K562 (cell line): ENCODE measurements at regions not wholly inside any gene's neighbourhood (a gene's known extent, or its start where the extent isn't known, plus 50 kb on each side); places are given as distances from the start of the nearest gene placed in this dataset.

Source experiments
- NR1H2 ChIP-seq: sonication (generic); formaldehyde crosslinking; IDR thresholded peaks from 2 replicates; pipeline ENCODE4 v1.4.0; 2020; ENCODE audit warnings: mild to moderate bottlenecking, missing genetic modification reagents
- RCOR1 ChIP-seq, 2 experiments: IDR thresholded peaks; 2 replicates each; pipeline ENCODE4 v1.6.1; 2012; ENCODE audit warnings: low read depth in 2 of 2, low read length in 2 of 2, borderline replicate concordance in 1 of 2, improper control_type of control experiment in 1 of 2
- TCF3 ChIP-seq: sonication (generic); formaldehyde crosslinking; IDR thresholded peaks from 2 replicates; pipeline ENCODE4 v1.4.0; 2020; ENCODE audit warnings: mild to moderate bottlenecking, missing genetic modification reagents
- ZNF124 ChIP-seq: sonication (generic); formaldehyde crosslinking; IDR thresholded peaks from 2 replicates; pipeline ENCODE4 v1.8.1; 2022; ENCODE audit warnings: missing genetic modification reagents
- ZNF175 ChIP-seq: fragments of 200-800 bp; sonication (Bioruptor generic); IDR thresholded peaks from 2 replicates; pipeline ENCODE4 v1.6.1; 2016; ENCODE audit warnings: low read depth, mild to moderate bottlenecking, missing genetic modification characterization, missing compliant biosample characterization
- TF ChIP-seq, protein P1 (sequence below): sonication (generic); formaldehyde crosslinking; IDR thresholded peaks from 2 replicates; pipeline ENCODE4 v1.8.1; 2023; ENCODE audit warnings: mild to moderate bottlenecking, missing genetic modification reagents
- TF ChIP-seq, protein P2 (sequence below), 2 experiments: fragments of 250-450 bp in 1 of 2; fragments of 450-650 bp in 1 of 2; sonication (Bioruptor Pico) in 1 of 2; IDR thresholded peaks; 2 replicates each; pipeline versions ENCODE4 v1.6.1 to v1.8.0; 2016 to 2021; ENCODE audit warnings: mild to moderate bottlenecking in 2 of 2, moderate library complexity in 2 of 2, missing compliant biosample characterization in 1 of 2, missing genetic modification characterization in 1 of 2
- TF ChIP-seq, protein P3 (sequence below): sonication (generic); formaldehyde crosslinking; IDR thresholded peaks from 2 replicates; pipeline ENCODE4 v1.8.1; 2023; ENCODE audit warnings: mild to moderate bottlenecking, missing genetic modification reagents
- TF ChIP-seq, protein P4 (sequence below): sonication (generic); formaldehyde crosslinking; IDR thresholded peaks from 2 replicates; pipeline ENCODE4 v1.8.0; 2022; ENCODE audit warnings: mild to moderate bottlenecking, missing genetic modification reagents, borderline replicate concordance
- TF ChIP-seq, protein P5 (sequence below): fragments of 250-450 bp; sonication (Bioruptor Pico); IDR thresholded peaks from 2 replicates; pipeline ENCODE4 v1.8.0; 2021; ENCODE audit warnings: borderline replicate concordance, mild to moderate bottlenecking, moderate library complexity; ENCODE audit not compliant: poor library complexity, severe bottlenecking
- TF ChIP-seq, protein P6 (sequence below): fragments of 200-800 bp; sonication (Bioruptor generic); IDR thresholded peaks from 2 replicates; pipeline ENCODE4 v1.6.1; 2016; ENCODE audit warnings: missing genetic modification characterization, missing compliant biosample characterization

DNA sequence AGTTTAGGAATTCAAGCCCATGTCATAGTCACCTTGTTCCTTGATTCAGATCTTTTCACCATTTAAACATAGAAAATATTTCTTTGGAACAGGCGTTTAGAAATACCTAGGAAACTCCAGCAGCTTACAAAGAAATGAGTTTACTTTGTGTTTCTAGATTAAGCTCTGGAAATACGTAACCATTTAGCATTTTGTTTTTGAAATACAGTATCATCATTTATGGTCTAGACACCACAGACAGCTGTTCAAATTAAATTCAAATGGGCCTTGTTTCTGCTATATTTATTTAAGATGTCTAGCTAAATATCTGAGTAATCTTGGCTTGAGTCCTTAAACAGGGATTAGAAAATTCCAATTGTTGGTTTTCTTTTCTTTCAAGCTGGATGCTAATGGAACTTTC lies 228.5 kb downstream of the NDFIP2 start (continued):
- TF ChIP-seq ZNF175 (CRISPR knock-in tag): no peak
- TF ChIP-seq, protein P1, sequence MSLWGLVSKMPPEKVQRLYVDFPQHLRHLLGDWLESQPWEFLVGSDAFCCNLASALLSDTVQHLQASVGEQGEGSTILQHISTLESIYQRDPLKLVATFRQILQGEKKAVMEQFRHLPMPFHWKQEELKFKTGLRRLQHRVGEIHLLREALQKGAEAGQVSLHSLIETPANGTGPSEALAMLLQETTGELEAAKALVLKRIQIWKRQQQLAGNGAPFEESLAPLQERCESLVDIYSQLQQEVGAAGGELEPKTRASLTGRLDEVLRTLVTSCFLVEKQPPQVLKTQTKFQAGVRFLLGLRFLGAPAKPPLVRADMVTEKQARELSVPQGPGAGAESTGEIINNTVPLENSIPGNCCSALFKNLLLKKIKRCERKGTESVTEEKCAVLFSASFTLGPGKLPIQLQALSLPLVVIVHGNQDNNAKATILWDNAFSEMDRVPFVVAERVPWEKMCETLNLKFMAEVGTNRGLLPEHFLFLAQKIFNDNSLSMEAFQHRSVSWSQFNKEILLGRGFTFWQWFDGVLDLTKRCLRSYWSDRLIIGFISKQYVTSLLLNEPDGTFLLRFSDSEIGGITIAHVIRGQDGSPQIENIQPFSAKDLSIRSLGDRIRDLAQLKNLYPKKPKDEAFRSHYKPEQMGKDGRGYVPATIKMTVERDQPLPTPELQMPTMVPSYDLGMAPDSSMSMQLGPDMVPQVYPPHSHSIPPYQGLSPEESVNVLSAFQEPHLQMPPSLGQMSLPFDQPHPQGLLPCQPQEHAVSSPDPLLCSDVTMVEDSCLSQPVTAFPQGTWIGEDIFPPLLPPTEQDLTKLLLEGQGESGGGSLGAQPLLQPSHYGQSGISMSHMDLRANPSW (CRISPR knock-in tag): no peak
- no peak for TF ChIP-seq TCF3 (CRISPR knock-in tag)
- no peak for TF ChIP-seq RCOR1 (IDR thresholded peaks at IDR 0.05; ENCODE audit: borderline replicate concordance in 1 of 2, low read depth in 2 of 2, low read length in 2 of 2)
- no peak for TF ChIP-seq ZNF124 (CRISPR knock-in tag)
- TF ChIP-seq, protein P2, sequence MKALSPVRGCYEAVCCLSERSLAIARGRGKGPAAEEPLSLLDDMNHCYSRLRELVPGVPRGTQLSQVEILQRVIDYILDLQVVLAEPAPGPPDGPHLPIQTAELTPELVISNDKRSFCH (CRISPR knock-in tag; IDR thresholded peaks at IDR 0.05): no peak
- TF ChIP-seq, protein P2 (tag; IDR thresholded peaks at IDR 0.05): no peak
- TF ChIP-seq, protein P3, sequence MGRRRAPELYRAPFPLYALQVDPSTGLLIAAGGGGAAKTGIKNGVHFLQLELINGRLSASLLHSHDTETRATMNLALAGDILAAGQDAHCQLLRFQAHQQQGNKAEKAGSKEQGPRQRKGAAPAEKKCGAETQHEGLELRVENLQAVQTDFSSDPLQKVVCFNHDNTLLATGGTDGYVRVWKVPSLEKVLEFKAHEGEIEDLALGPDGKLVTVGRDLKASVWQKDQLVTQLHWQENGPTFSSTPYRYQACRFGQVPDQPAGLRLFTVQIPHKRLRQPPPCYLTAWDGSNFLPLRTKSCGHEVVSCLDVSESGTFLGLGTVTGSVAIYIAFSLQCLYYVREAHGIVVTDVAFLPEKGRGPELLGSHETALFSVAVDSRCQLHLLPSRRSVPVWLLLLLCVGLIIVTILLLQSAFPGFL: no peak
- TF ChIP-seq, protein P4, sequence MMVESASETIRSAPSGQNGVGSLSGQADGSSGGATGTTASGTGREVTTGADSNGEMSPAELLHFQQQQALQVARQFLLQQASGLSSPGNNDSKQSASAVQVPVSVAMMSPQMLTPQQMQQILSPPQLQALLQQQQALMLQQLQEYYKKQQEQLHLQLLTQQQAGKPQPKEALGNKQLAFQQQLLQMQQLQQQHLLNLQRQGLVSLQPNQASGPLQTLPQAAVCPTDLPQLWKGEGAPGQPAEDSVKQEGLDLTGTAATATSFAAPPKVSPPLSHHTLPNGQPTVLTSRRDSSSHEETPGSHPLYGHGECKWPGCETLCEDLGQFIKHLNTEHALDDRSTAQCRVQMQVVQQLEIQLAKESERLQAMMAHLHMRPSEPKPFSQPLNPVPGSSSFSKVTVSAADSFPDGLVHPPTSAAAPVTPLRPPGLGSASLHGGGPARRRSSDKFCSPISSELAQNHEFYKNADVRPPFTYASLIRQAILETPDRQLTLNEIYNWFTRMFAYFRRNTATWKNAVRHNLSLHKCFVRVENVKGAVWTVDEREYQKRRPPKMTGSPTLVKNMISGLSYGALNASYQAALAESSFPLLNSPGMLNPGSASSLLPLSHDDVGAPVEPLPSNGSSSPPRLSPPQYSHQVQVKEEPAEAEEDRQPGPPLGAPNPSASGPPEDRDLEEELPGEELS (CRISPR knock-in tag): no peak
- TF ChIP-seq, protein P5, sequence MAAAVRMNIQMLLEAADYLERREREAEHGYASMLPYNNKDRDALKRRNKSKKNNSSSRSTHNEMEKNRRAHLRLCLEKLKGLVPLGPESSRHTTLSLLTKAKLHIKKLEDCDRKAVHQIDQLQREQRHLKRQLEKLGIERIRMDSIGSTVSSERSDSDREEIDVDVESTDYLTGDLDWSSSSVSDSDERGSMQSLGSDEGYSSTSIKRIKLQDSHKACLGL (CRISPR knock-in tag): no peak
- no peak for TF ChIP-seq NR1H2
- TF ChIP-seq, protein P6, sequence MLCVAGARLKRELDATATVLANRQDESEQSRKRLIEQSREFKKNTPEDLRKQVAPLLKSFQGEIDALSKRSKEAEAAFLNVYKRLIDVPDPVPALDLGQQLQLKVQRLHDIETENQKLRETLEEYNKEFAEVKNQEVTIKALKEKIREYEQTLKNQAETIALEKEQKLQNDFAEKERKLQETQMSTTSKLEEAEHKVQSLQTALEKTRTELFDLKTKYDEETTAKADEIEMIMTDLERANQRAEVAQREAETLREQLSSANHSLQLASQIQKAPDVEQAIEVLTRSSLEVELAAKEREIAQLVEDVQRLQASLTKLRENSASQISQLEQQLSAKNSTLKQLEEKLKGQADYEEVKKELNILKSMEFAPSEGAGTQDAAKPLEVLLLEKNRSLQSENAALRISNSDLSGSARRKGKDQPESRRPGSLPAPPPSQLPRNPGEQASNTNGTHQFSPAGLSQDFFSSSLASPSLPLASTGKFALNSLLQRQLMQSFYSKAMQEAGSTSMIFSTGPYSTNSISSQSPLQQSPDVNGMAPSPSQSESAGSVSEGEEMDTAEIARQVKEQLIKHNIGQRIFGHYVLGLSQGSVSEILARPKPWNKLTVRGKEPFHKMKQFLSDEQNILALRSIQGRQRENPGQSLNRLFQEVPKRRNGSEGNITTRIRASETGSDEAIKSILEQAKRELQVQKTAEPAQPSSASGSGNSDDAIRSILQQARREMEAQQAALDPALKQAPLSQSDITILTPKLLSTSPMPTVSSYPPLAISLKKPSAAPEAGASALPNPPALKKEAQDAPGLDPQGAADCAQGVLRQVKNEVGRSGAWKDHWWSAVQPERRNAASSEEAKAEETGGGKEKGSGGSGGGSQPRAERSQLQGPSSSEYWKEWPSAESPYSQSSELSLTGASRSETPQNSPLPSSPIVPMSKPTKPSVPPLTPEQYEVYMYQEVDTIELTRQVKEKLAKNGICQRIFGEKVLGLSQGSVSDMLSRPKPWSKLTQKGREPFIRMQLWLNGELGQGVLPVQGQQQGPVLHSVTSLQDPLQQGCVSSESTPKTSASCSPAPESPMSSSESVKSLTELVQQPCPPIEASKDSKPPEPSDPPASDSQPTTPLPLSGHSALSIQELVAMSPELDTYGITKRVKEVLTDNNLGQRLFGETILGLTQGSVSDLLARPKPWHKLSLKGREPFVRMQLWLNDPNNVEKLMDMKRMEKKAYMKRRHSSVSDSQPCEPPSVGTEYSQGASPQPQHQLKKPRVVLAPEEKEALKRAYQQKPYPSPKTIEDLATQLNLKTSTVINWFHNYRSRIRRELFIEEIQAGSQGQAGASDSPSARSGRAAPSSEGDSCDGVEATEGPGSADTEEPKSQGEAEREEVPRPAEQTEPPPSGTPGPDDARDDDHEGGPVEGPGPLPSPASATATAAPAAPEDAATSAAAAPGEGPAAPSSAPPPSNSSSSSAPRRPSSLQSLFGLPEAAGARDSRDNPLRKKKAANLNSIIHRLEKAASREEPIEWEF: no peak
